GM23338 (cell line): ENCODE measurements at regions not wholly inside any gene's neighbourhood (a gene's known extent, or its start where the extent isn't known, plus 50 kb on each side); places are given as distances from the start of the nearest gene placed in this dataset.

Source experiments
- ATAC-seq: fragments of 200-7000 bp; cut with Tn5 transposase; 3 replicates; pipeline ENCODE4 v1.9.1; 2020
- DNase-seq: peaks from one replicate; pipeline ENCODE4 v3.0.0-alpha.2; 2015; ENCODE audit warnings: low spot score
- H2AFZ ChIP-seq: fragments of 200-600 bp; sonication (generic); 2 replicates; pipeline ENCODE4 v1.8.0; 2016; ENCODE audit warnings: antibody characterized with exemption, mild to moderate bottlenecking, moderate library complexity
- H3F3A ChIP-seq: fragments of 200-600 bp; sonication (generic); replicated peaks from 2 replicates; pipeline ENCODE4 v1.8.0; 2017; ENCODE audit warnings: antibody characterized with exemption, mixed run types, low read depth
- H3K27ac ChIP-seq: fragments of 200-600 bp; sonication (generic); 2 replicates; pipeline ENCODE4 v1.6.1; 2016; ENCODE audit warnings: low read depth
- H3K27me3 ChIP-seq: fragments of 200-600 bp; sonication (generic); 2 replicates; pipeline ENCODE4 v1.8.0; 2016; ENCODE audit warnings: mild to moderate bottlenecking, mixed run types, moderate library complexity; ENCODE audit not compliant: insufficient read depth
- H3K36me3 ChIP-seq: fragments of 200-600 bp; sonication (generic); 2 replicates; pipeline ENCODE4 v1.8.0; 2016; ENCODE audit warnings: mild to moderate bottlenecking; ENCODE audit not compliant: insufficient read depth
- H3K4me1 ChIP-seq: fragments of 200-600 bp; sonication (generic); 2 replicates; pipeline ENCODE4 v1.8.0; 2016; ENCODE audit warnings: mild to moderate bottlenecking, moderate library complexity; ENCODE audit not compliant: insufficient read depth
- H3K4me2 ChIP-seq: fragments of 200-600 bp; sonication (generic); 2 replicates; pipeline ENCODE4 v1.7.1; 2017; ENCODE audit warnings: mixed run types
- H3K4me3 ChIP-seq: fragments of 200-600 bp; sonication (generic); 2 replicates; pipeline ENCODE4 v1.6.1; 2016; ENCODE audit warnings: mixed run types
- H3K79me2 ChIP-seq: fragments of 200-600 bp; sonication (generic); replicated peaks from 2 replicates; pipeline ENCODE4 v1.8.0; 2017; ENCODE audit warnings: mild to moderate bottlenecking; ENCODE audit not compliant: insufficient read depth
- H3K9me2 ChIP-seq: fragments of 200-600 bp; sonication (generic); 2 replicates; pipeline ENCODE4 v1.8.0; 2017; ENCODE audit not compliant: insufficient read depth
- H4K20me1 ChIP-seq: fragments of 200-600 bp; sonication (generic); replicated peaks from 2 replicates; pipeline ENCODE4 v1.8.0; 2017; ENCODE audit warnings: mild to moderate bottlenecking; ENCODE audit not compliant: insufficient read depth
- H3K27ac Mint-ChIP-seq: 2 replicates; pipeline ENCODE4 v1.8.0; 2020; ENCODE audit warnings: inconsistent platforms, mild to moderate bottlenecking, moderate library complexity, mixed read lengths
- H3K27me3 Mint-ChIP-seq: 3 replicates; pipeline ENCODE4 v1.8.0; 2022; ENCODE audit warnings: low read depth, mild to moderate bottlenecking, moderate library complexity, mixed read lengths, inconsistent platforms; ENCODE audit not compliant: insufficient read depth, poor library complexity
- H3K36me3 Mint-ChIP-seq: 3 replicates; pipeline ENCODE4 v1.8.0; 2021; ENCODE audit warnings: low read depth, mild to moderate bottlenecking, inconsistent platforms, moderate library complexity, mixed read lengths
- H3K4me1 Mint-ChIP-seq: 3 replicates; pipeline ENCODE4 v1.8.0; 2020; ENCODE audit warnings: mild to moderate bottlenecking, inconsistent platforms, mixed read lengths
- H3K4me3 Mint-ChIP-seq: 3 replicates; pipeline ENCODE4 v1.8.0; 2021; ENCODE audit warnings: moderate library complexity, mild to moderate bottlenecking, inconsistent platforms, mixed read lengths
- H3K9me3 Mint-ChIP-seq: 3 replicates; pipeline ENCODE4 v1.8.0; 2020; ENCODE audit warnings: moderate library complexity, mild to moderate bottlenecking, inconsistent platforms, mixed read lengths
- CTCF ChIP-seq, 2 experiments: fragments of 200-600 bp in 1 of 2; sonication (generic) in 1 of 2; conservative IDR thresholded peaks; 2 replicates each; pipeline versions ENCODE4 v1.5.1 to v1.6.1; 2016 to 2017; ENCODE audit warnings: antibody characterized with exemption in 2 of 2, low read depth in 2 of 2, mild to moderate bottlenecking in 2 of 2, moderate library complexity in 1 of 2
- EZH2 ChIP-seq: fragments of 200-600 bp; sonication (generic); IDR thresholded peaks from one replicate; pipeline ENCODE4 v1.8.0; 2017; ENCODE audit warnings: antibody characterized with exemption, mild to moderate bottlenecking, low read depth; ENCODE audit not compliant: unreplicated experiment
- JUNB ChIP-seq: IDR thresholded peaks from one replicate; pipeline ENCODE4 v1.6.1; 2016; ENCODE audit warnings: antibody characterized with exemption; ENCODE audit not compliant: unreplicated experiment
- ZNF114 ChIP-seq: fragments of 250-450 bp; sonication (Bioruptor Pico); IDR thresholded peaks from 2 replicates; pipeline ENCODE4 v1.5.0; 2020; ENCODE audit warnings: mild to moderate bottlenecking, moderate library complexity
- ZNF462 ChIP-seq: fragments of 250-450 bp; sonication (Bioruptor Pico); IDR thresholded peaks from 2 replicates; pipeline ENCODE4 v1.5.0; 2020; ENCODE audit warnings: mild to moderate bottlenecking, moderate library complexity

- Mint-ChIP-seq H3K4me1 (peaks cover 20% of the 10 kb centered on the region), H3K27ac (no peak overlapping the region), H3K27me3 (peaks cover 6% of the 10 kb centered on the region), H3K4me3 (no peak overlapping the region), H3K9me3 (no peaks in the 10 kb centered on the region), H3K36me3 (no peaks in the 10 kb centered on the region)
- DNase-seq (no peak), ATAC-seq (no peak)
- Histone ChIP-seq H2AFZ (no peak overlapping the region), H3K4me3 (no peak overlapping the region), H3K4me1 (no peaks in the 10 kb centered on the region), H3F3A (no peaks in the 10 kb centered on the region), H4K20me1 (no peaks in the 10 kb centered on the region), H3K27me3 (no peaks in the 10 kb centered on the region), H3K9me2 (no peaks in the 10 kb centered on the region), H3K79me2 (no peaks in the 10 kb centered on the region), H3K36me3 (no peaks in the 10 kb centered on the region), H3K27ac (no peak overlapping the region), H3K4me2 (no peak overlapping the region)
- TF ChIP-seq ZNF114 (no peak), ZNF462 (CRISPR knock-in tag) (no peak), CTCF (conservative IDR thresholded peaks at IDR 0.05; ENCODE audit: low read depth in 2 of 2) (no peak), EZH2 (no peak), JUNB (no peak)
Observed at GRCh38 chr20:60507087-60507694, 549.0 kb downstream of the CDH26 start.
